ENCODE measurements at regions not wholly inside any gene's neighbourhood (a gene's known extent, or its start where the extent isn't known, plus 50 kb on each side); places are given as distances from the start of the nearest gene placed in this dataset.

DNA sequence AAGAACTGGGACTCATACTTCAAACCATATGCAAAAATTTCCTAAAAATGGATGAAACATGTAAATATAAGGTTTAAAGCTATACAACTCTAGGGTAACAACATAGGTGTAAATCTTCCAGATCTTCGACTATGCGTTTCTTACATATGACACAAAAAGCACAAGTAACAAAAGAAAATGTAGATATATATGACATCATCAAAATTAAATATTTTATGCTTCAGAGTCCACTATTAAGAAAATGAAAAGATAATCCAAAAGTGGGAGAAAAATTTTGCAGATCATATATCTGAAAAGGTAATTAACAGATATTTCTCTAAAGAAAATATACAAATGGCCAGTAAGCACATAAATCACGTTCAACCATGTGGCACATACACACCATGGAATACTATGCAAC, 164.2 kb upstream of the ACTRT1 start:
- TF ChIP-seq CTCF (IDR thresholded peaks at IDR 0.05) (no peak), POLR2A (IDR thresholded peaks at IDR 0.05) (no peak), POLR2AphosphoS5 (IDR thresholded peaks at IDR 0.05) (no peak), EP300 (IDR thresholded peaks at IDR 0.05) (no peak)

All from stomach (tissue), 4 donors.